ENCODE measurements at regions not wholly inside any gene's neighbourhood (a gene's known extent, or its start where the extent isn't known, plus 50 kb on each side); places are given as distances from the start of the nearest gene placed in this dataset.

DNA sequence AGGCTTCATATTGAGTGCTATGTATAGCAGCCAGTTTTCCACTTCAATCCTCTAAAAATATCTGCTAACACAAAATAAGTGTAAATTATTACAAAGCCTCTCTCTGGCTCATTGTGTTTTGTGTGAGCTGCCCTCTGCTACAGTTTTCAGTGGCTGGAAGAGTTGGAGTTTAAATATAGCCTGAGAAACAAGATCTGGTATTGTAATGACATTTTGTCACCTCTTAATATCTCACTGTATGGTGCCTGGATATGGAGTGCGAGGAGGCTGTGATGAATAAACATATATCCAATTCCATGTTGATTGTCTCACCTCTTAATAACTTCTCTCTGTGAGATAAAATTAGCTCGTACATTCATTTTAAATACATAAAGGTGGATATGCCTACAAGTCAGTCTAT, 269.7 kb downstream of the FLRT2 start:
- no peak for DNase-seq

DNA sequence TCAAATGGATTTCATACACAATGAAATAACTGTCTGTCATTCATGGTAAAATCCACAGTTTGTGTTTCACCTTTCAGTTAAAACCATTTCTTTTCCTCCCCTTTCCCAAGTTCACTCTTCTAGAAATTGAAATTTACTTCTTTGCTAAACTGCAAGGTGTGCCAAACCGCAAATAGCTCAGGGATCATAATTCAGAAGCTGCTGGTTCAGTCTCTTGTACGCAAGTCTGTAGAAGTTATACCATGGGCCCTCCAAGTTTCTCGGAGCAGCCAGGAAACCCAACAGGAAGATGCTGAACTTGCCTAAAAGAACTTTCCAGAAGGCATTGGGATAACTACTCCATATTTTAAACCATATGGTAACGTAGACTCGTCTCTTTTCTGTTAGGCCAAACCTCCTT, 268.9 kb downstream of the FLRT2 start:
- no peak for DNase-seq

DNA sequence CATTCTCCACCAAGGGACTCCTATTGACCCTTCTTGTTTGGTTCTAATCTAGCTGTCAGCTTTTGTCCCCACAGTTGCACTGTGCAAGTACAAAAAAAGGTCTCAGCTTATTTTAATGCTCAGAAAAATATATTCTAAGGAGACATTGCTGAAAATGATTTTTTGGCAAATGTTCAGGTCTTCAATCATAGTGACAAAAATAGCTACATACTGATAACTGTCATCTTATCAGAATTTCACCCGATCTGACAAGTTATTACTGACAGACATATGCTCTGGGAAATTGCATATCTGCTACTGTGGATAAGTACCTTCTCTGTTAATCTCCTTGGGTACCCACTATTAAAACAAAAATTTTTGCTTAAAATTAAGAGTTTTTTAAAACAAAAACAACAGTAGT, 263.6 kb downstream of the FLRT2 start:
- no peak for DNase-seq

DNA sequence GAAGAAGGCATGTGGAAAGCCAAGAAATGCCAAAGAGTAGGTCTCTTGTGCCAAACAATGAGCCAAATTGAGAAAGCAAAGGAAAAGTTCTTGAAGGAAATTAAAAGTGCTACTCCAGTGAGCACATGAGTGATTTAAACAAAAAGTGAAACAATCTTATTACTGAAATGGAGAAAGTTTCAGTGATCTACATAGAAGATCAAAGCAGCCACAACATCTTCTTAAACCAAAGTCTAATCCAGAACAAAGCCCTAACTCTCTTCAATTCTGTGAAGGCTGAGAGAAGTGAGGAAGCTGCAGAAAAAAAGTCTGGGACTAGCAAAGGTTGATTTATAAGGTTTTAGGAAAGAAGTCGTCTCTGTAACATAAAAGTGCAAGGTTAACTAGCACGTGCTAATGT, 259.6 kb downstream of the FLRT2 start:
- no peak for DNase-seq

DNA sequence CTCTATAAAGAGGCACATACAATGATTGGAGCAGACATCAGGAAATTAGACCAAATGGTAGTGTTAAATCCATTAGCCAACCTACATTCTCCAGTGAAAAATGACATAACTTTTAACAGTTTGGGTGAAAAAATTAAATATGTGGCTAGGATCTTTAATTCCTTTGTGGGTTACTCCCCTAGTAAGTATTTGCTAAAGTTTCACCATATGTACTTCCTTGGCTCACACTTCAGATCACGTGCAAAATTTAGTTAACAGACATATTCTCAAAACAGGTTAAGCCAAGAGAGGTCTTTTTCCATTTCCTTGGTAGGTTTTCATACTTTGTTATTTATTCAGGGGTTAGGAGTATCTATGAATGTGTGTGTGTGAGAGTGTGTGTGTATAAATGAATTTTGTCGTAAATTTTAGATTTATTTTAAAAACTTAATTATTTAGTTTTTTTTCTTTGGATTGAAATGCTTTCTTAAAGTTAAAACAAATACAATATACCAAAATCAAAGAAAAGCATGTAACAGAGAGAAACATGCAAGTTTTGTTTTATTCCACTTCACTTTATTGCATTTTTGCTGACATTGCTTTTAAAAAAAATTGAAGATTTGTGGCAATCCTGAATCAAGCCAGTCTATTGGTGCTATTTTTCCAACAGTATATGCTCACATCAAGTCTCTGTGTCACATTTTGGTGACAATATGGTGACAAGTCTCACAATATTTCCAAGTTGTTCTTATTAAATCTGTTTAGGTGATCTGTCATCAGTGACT, 258.7 kb downstream of the FLRT2 start:
- DNase-seq: no peak

DNA sequence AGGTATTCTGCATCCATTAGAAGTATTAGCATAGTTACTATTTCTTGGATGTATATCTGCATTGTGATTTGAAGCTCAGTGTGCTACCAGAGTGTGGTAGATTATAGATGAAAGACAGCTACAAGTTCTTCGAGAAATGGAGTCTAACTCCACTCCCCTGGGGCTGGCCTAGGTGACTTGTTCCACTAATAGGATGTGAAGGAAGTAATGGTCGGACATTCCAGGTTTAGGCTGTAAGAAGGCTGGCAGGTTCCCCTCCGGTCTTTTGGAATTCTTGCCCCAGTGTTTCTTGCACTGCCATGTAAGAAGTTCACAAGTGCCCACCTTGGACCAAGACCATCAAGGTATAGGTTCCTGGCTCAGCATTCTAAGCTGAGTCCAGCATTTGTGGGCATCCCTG, 236.4 kb downstream of the FLRT2 start:
- DNase-seq: no peak

DNA sequence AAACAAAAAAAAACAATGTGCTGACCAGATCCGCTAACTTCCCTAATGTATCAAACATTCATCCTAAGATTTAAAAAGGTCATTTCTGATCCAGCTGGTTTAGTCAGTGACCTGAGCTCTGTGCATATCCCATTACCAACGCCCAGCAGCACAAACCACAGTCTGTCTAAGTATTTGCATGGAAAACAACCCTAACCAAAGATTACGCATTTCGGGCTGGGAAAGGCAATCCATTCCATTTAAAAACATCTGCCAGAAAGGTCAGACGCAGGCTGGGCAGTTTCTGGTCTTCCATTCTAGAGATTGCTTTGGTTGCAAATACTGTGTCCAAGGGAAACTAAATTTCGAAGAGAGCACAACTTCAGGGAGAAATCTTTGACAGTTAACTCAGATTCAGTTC, 234.9 kb downstream of the FLRT2 start:
- DNase-seq: no peak

DNA sequence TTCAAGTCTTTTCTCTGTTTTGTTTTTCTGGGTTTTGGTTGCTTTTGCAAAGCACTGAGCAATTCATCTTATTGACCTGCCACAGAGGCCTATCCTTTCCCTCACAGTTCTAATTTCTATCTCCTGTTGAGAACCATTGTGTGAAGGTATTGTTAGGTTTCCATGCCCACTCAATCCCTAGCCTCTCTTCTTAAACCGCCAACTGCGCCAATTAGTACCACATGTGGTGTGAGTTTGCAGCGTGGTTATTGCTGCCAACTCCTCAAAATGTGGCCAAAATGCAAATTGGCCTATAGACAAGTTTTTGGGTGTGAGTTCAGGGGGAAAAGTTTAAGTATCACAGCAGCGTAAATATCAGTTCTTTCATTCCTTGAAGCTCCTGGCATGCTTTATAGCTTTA, 232.6 kb downstream of the FLRT2 start:
- DNase-seq: no peak

DNA sequence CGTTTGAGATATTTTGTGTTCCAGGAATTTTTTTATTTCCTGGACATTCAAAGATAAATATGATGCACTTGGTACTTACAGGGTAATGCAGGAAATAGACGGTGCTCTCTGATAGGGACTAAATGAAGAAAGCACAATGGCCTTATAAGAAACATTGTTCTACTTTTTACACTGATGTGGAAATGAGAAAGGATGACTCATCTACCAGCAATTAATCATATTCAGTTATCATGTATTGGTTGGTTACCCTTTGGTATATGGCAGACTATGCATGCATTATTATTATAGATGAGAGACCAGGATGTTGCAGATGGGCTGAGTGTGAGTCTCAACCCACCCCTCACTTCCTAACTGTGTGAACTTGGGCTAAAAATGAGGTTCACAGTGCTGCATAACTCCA, 222.2 kb downstream of the FLRT2 start:
- DNase-seq: no peak

DNA sequence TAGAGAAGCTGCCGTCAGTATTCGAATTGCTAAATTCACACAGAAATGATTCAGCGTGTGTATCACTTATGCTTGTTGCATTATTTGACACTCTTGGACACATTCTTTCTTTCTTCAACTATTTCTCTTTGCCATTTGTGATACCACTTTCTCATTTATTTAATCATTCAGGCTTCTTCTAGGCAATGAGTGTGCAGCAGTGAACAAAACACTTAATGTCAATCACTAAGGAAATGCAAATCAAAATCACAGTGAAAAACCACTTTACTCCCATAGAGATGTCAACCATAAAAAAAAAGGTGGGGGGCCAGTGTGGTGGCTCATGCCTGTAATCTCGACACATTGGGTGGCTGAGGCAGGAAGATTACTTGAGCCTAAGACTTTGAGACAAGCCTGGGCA, 214.6 kb downstream of the FLRT2 start:
- no peak for DNase-seq

DNA sequence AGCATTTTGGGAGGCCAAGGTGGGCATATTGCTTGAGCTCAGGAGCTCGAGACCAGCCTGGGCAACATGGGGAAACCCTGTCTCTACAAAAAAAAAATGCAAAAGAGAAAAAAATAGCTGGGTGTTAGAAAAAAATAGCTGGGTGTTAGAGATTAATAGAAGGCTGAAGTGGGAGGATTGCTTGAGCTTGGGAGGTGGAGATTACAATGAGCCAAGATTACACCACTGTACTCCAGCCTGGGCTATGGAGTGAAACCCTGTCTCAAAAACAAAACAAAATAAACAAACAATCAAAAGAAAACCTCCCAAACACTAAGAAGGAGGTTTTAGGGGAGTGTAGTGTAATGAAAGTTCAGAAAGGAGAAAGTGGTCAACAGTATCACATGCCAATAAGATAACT, 202.1 kb downstream of the FLRT2 start:
- no peak for DNase-seq

DNA sequence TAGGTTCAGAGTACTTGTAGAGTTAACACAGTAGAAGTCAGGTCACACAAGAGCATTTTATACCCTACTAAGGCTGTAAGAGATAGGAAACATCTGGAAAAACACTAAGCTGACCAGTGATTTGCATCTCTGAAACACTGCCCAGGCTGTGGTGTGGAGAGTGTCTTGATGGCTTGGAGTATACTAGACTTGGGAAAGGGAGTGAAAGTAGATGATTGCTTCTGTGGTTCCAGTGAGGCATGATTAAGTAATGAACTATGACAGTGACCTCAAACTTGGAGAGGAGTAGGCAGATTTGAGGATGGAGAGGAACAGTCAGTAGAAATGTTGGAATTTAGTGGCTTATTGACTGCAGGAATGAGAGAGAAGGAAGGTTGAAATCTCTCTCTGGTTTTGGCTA, 201.2 kb downstream of the FLRT2 start:
- no peak for DNase-seq

DNA sequence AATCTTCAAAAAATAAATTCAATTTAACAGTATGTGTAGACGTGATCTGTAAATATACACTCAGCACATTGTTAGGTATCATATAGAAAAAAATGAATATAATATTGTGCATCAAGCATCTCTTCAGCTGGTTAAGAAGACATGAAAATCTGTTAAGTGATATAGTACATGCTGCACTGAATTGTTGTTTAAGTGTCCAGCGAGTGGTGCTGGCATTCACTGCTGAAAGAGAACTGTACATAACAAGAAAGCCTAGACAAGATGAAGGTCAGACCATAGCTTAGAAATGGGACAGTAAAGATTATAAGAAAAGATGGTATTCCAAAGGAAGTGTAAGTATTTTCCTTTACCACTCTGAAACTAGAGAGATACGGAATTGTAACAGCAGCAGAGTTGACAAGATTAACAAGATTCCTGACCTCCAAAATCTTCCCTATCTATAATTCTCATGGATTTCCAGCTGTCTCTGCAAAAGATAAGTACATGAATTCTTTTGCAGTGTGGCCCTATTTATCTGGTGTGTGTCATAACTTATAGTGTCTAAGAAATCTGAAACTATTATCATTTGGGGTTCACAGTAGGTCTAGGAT, 198.6 kb downstream of the FLRT2 start:
- no peak for DNase-seq

DNA sequence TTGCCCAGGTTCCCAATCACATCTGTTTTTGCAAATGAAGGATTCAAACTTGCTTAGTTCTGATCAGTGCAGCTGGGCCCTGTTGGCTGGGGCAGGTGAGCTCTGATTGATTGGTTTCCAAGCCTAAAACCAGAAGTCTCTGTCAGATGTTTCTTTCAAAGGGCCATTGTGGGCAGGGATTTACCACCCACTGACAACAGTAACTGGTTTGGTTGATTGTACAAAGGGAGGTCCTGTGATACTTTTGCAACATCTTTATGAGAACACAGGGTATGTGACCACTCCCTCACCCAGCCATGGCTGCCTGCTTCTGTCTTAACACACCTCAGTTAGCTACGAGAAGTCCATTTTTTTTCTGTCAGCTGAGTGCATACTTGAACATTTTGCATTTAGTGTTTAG, 184.1 kb downstream of the FLRT2 start:
- DNase-seq: no peak

DNA sequence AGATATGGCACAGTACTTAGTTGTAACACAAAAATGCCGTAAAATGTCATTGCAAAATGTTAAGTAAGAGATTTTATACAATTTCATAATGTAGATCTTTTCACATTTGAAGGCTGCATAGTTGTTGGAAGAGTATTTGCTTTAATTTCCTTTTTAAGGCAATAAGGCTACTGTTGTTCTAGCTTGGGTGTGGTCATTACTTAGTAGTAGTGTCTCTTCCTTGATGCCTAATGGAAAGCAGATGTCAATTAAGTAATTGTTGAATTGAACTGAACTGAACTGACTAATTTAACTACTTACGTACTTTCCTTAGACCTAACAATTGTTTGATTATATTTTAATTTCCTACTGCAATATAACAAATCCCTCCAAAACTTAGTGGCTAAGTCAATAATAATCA, 181.7 kb downstream of the FLRT2 start:
- no peak for DNase-seq
